ENCODE measurements at regions not wholly inside any gene's neighbourhood (a gene's known extent, or its start where the extent isn't known, plus 50 kb on each side); places are given as distances from the start of the nearest gene placed in this dataset.

DNA sequence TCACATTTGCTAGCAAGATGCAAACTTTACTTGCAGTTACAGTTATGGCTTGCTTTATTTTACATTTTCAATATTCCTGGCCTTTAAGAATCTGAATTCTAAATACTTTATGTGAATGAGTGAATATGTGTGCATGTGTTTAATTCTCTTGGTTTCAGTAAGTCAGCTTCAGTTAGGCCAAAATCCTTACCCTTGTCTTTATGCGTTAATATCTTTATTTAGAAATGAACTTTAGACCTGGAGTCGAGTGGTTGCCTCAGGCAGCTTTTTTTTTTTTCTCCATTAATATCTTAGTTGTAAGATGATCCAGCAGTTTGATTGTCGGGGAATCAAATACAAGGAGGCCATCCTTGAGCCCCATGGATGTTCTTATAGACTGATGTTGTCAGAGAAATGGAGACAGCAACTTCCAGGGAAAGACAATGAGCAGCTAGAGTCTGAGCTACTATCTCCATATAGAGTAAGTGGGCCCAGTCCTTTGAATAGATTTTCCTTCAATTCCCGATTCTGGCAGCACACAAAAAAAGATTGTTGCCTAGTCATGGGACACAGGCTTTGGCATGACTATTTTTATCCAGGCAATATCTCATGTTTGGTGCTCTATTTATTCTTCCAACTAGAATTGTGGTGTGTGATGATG is 398.0 kb downstream of the DHX35 start:
- Histone ChIP-seq H3K36me3 (ENCODE audit: control insufficient read depth, insufficient read depth, low read length) (no peaks in the 10 kb centered on the region), H3K9me3 (ENCODE audit: control insufficient read depth in 2 of 2, low read length in 2 of 2) (no peaks in the 10 kb centered on the region), H3K4me1 (ENCODE audit: control insufficient read depth, insufficient read depth, low read length, poor library complexity, severe bottlenecking) (no peaks in the 10 kb centered on the region), H3K27ac (ENCODE audit: insufficient read depth, low read length, poor library complexity, severe bottlenecking) (no peak overlapping the region), H3K27me3 (ENCODE audit: control insufficient read depth, insufficient read depth, low read length) (no peaks in the 10 kb centered on the region), H3K4me3 (ENCODE audit: low read depth, low read length) (no peak overlapping the region)
- no peak overlapping the region for H3K27ac Mint-ChIP-seq
- ATAC-seq (ENCODE audit: low read depth in 2 of 2) (no peak), DNase-seq (no peak)
- no peaks in the 10 kb centered on the region for H3K4me1 Mint-ChIP-seq
- no peaks in the 10 kb centered on the region for H3K27me3 Mint-ChIP-seq
- H3K36me3 Mint-ChIP-seq: no peaks in the 10 kb centered on the region
- H3K4me3 Mint-ChIP-seq: no peak overlapping the region
- peaks cover 0 to 3% (median 0%) of the 10 kb centered on the region in 7 donors for H3K9me3 Mint-ChIP-seq

DNA sequence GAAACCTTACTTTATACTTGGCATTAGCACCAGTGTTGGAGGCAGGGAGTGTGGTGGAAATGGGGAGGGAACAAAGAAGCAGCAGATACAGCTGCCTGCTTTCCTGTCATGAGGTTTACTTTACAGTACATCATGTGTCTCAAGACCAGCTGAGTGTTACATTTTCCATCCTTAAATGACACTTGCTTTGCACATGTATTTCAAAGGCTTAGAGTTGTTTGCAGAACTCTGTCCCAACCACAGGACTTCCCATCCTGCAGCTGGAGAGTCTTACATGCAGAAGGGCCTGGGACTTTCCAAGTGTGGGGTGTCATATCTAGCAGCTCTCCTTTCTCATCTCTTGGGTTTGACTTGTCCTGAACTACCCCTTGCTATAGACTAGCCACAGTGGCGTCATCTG is 395.9 kb downstream of the DHX35 start:
- no peaks in the 10 kb centered on the region for H3K4me1 Mint-ChIP-seq
- Histone ChIP-seq H3K27me3 (ENCODE audit: control insufficient read depth, insufficient read depth, low read length) (no peaks in the 10 kb centered on the region), H3K27ac (ENCODE audit: insufficient read depth, low read length, poor library complexity, severe bottlenecking) (no peak overlapping the region), H3K4me3 (ENCODE audit: low read depth, low read length) (no peak overlapping the region), H3K36me3 (ENCODE audit: control insufficient read depth, insufficient read depth, low read length) (no peaks in the 10 kb centered on the region), H3K4me1 (ENCODE audit: control insufficient read depth, insufficient read depth, low read length, poor library complexity, severe bottlenecking) (no peaks in the 10 kb centered on the region), H3K9me3 (ENCODE audit: control insufficient read depth in 2 of 2, low read length in 2 of 2) (no peaks in the 10 kb centered on the region)
- no peak overlapping the region for H3K27ac Mint-ChIP-seq
- peaks cover 0 to 4% (median 0%) of the 10 kb centered on the region in 7 donors for H3K9me3 Mint-ChIP-seq
- no peak overlapping the region for H3K4me3 Mint-ChIP-seq
- DNase-seq (no peak), ATAC-seq (ENCODE audit: low read depth in 2 of 2) (no peak)
- no peaks in the 10 kb centered on the region for H3K36me3 Mint-ChIP-seq
- H3K27me3 Mint-ChIP-seq: no peaks in the 10 kb centered on the region

DNA sequence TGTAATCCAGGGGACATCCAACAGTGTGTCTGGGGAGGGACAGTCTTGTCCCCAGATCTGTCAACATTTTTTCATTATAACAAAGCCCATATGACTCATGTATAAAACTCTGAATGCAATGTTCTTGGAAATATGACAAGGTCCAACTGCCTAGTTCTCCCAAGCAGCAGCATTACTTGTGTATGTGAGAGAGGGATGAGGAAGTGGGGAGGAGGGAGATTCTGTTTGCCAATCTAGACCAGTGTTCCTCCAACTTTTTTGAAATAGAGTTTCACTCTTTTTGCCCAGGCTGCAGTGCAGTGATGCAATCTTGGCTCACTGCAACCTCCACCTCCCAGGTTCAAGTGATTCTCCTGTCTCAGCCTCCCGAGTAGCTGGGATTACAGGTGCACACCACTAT is 394.8 kb downstream of the DHX35 start:
- H3K9me3 ChIP-seq (ENCODE audit: control insufficient read depth in 2 of 2, low read length in 2 of 2): no peaks in the 10 kb centered on the region
- Mint-ChIP-seq H3K9me3 (peaks cover 0 to 4% (median 2%) of the 10 kb centered on the region in 7 donors), H3K27ac (no peak overlapping the region), H3K36me3 (no peaks in the 10 kb centered on the region), H3K4me3 (no peak overlapping the region), H3K4me1 (no peaks in the 10 kb centered on the region), H3K27me3 (no peaks in the 10 kb centered on the region)
- no peak for ATAC-seq (ENCODE audit: low read depth in 2 of 2)
- H3K27ac ChIP-seq (ENCODE audit: insufficient read depth, low read length, poor library complexity, severe bottlenecking): no peak overlapping the region
- no peak for DNase-seq
- no peaks in the 10 kb centered on the region for H3K36me3 ChIP-seq (ENCODE audit: control insufficient read depth, insufficient read depth, low read length)
- H3K27me3 ChIP-seq (ENCODE audit: control insufficient read depth, insufficient read depth, low read length): no peaks in the 10 kb centered on the region
- no peak overlapping the region for H3K4me3 ChIP-seq (ENCODE audit: low read depth, low read length)
- no peaks in the 10 kb centered on the region for H3K4me1 ChIP-seq (ENCODE audit: control insufficient read depth, insufficient read depth, low read length, poor library complexity, severe bottlenecking)

DNA sequence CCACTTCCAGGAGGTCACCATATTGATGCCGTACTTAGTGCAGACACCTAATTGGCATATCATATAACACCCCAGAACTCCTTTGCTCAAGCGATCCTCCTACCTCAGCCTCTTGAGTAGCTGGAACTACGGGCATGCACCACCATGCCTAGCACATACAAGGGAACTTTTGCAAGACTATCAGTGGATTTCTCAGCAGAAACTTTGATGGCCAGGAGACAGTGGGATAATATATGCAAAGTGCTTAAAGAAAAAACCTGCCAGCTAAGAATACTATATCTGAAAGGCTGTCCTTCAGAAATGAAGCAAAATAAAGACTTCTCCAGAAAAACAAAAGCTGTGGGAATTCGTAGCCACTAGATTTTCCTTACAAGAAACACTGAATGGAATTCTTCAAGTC is 387.1 kb downstream of the DHX35 start:
- Mint-ChIP-seq H3K9me3 (peaks cover 0 to 29% (median 4%) of the 10 kb centered on the region in 7 donors), H3K4me1 (no peaks in the 10 kb centered on the region), H3K27me3 (no peaks in the 10 kb centered on the region), H3K27ac (no peak overlapping the region), H3K36me3 (no peaks in the 10 kb centered on the region), H3K4me3 (no peak overlapping the region)
- H3K36me3 ChIP-seq (ENCODE audit: control insufficient read depth, insufficient read depth, low read length): no peaks in the 10 kb centered on the region
- H3K4me3 ChIP-seq (ENCODE audit: low read depth, low read length): no peak overlapping the region
- H3K9me3 ChIP-seq (ENCODE audit: control insufficient read depth in 2 of 2, low read length in 2 of 2): peaks cover 2 to 8% of the 10 kb centered on the region in 2 experiments
- no peaks in the 10 kb centered on the region for H3K4me1 ChIP-seq (ENCODE audit: control insufficient read depth, insufficient read depth, low read length, poor library complexity, severe bottlenecking)
- no peak for ATAC-seq (ENCODE audit: low read depth in 2 of 2)
- H3K27ac ChIP-seq (ENCODE audit: insufficient read depth, low read length, poor library complexity, severe bottlenecking): no peak overlapping the region
- DNase-seq: no peak
- no peaks in the 10 kb centered on the region for H3K27me3 ChIP-seq (ENCODE audit: control insufficient read depth, insufficient read depth, low read length)

DNA sequence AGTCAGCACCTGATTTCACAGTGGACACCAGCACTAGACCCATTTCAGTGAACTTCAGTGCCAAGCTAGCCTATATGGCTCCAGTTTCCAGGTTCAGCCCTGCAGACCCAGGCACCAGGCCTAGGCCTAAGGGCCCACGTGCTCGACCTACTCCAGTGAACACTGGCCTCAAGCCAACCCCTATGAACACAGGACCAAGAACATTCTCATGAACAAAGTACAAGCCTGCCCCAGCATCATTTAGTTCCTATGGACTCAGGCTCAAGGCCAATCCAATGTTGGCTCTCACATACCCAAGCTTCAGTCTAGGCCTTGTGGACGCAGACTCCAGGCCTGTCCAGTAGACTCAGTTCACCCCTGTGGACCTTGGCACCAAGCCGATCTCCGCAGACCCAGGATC is 385.5 kb downstream of the DHX35 start:
- Histone ChIP-seq H3K9me3 (ENCODE audit: control insufficient read depth in 2 of 2, low read length in 2 of 2) (peaks cover 2 to 8% of the 10 kb centered on the region in 2 experiments), H3K27ac (ENCODE audit: insufficient read depth, low read length, poor library complexity, severe bottlenecking) (no peak overlapping the region), H3K36me3 (ENCODE audit: control insufficient read depth, insufficient read depth, low read length) (no peaks in the 10 kb centered on the region), H3K4me3 (ENCODE audit: low read depth, low read length) (no peak overlapping the region), H3K27me3 (ENCODE audit: control insufficient read depth, insufficient read depth, low read length) (peaks cover 2% of the 10 kb centered on the region), H3K4me1 (ENCODE audit: control insufficient read depth, insufficient read depth, low read length, poor library complexity, severe bottlenecking) (no peaks in the 10 kb centered on the region)
- DNase-seq (no peak), ATAC-seq (ENCODE audit: low read depth in 2 of 2) (no peak)
- Mint-ChIP-seq H3K4me1 (no peaks in the 10 kb centered on the region), H3K27me3 (no peaks in the 10 kb centered on the region), H3K9me3 (peaks cover 0 to 29% (median 4%) of the 10 kb centered on the region in 7 donors), H3K27ac (no peak overlapping the region), H3K36me3 (no peaks in the 10 kb centered on the region), H3K4me3 (no peak overlapping the region)

DNA sequence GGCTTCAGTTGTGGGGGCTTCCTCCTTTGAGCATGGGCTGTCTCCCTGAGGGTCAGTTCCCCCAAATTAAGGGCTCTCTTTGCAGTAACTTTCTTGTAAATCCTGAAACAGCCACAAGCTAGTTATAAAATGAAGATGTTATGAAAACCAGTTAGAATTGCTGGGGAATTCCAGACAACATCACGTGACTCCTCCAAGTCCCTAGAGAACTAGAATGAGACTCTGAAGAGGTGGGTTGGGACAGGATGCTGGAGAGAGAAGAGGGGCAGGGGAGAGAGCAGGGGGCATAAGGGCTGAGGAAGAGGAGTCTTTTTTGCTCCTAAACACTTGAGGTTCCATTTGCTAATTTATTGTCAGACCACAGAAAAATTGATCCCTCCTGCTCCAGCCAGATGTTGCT is 380.3 kb downstream of the DHX35 start:
- H3K9me3 Mint-ChIP-seq: peaks cover 0 to 5% (median 3%) of the 10 kb centered on the region in 7 donors
- H3K4me1 Mint-ChIP-seq: no peaks in the 10 kb centered on the region
- DNase-seq (no peak), ATAC-seq (ENCODE audit: low read depth in 2 of 2) (no peak)
- H3K4me1 ChIP-seq (ENCODE audit: control insufficient read depth, insufficient read depth, low read length, poor library complexity, severe bottlenecking): no peaks in the 10 kb centered on the region
- H3K27ac ChIP-seq (ENCODE audit: insufficient read depth, low read length, poor library complexity, severe bottlenecking): no peak overlapping the region
- H3K36me3 Mint-ChIP-seq: no peaks in the 10 kb centered on the region
- H3K27me3 Mint-ChIP-seq: no peaks in the 10 kb centered on the region
- no peak overlapping the region for H3K27ac Mint-ChIP-seq
- no peak overlapping the region for H3K4me3 Mint-ChIP-seq
- H3K36me3 ChIP-seq (ENCODE audit: control insufficient read depth, insufficient read depth, low read length): no peaks in the 10 kb centered on the region
- H3K9me3 ChIP-seq (ENCODE audit: control insufficient read depth in 2 of 2, low read length in 2 of 2): no peaks in the 10 kb centered on the region
- H3K4me3 ChIP-seq (ENCODE audit: low read depth, low read length): no peak overlapping the region
- H3K27me3 ChIP-seq (ENCODE audit: control insufficient read depth, insufficient read depth, low read length): peaks cover 2% of the 10 kb centered on the region

DNA sequence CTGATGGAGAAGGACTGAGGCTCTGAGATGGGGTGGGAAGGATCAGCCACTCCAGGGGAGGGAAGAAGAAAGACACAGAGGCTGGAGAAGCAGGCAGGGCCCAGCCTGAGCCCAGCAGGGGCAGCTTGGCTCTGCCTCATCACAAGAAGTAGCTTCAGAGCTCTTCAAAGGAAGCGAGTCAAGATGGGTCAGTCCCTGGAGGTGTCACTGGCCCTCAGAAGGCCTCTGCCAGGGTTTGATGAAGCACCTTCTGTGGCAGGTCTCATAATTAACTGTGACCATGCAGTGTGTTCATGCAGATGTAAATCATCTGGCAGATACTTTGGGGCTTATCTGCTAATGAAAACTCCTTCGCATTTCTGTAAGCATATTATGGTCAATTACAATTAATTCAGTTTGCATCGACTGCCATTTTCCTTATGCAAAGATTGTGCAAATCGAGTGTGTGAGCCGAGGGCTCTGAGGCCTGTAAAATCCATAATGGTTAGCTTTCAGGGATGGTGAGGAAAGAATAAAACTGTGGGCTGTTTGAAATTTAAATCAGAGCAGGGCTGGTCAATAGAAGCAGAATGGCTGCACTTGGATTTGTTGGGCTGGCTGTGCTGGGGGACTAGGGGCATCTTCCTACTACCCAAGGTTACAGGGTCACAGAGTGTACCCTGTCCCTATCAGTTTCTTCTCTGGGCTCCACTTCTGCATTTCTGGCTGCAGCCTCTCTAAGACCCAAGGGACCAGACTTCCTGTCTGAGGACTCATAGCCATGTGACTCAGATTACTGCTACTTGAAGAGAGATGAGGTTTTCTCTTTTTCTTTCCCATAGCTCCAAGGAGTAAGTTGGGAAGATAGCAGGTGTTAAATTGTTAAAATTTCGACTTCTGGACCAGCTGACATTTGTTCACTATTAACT is 376.6 kb downstream of the DHX35 start:
- H3K27me3 Mint-ChIP-seq: peaks cover 7% of the 10 kb centered on the region
- no peak for DNase-seq
- ATAC-seq (ENCODE audit: low read depth in 2 of 2): peak; percentile 16 to 42

More for the DNA sequence above, 376.6 kb downstream of the DHX35 start:
- H3K4me3 Mint-ChIP-seq: no peak overlapping the region
- no peaks in the 10 kb centered on the region for H3K4me1 Mint-ChIP-seq
- H3K9me3 Mint-ChIP-seq: peaks cover 0 to 3% (median 0%) of the 10 kb centered on the region in 7 donors
- Histone ChIP-seq H3K27me3 (ENCODE audit: control insufficient read depth, insufficient read depth, low read length) (peaks cover 2% of the 10 kb centered on the region), H3K4me3 (ENCODE audit: low read depth, low read length) (no peak overlapping the region), H3K27ac (ENCODE audit: insufficient read depth, low read length, poor library complexity, severe bottlenecking) (no peak overlapping the region), H3K9me3 (ENCODE audit: control insufficient read depth in 2 of 2, low read length in 2 of 2) (no peaks in the 10 kb centered on the region), H3K36me3 (ENCODE audit: control insufficient read depth, insufficient read depth, low read length) (no peaks in the 10 kb centered on the region), H3K4me1 (ENCODE audit: control insufficient read depth, insufficient read depth, low read length, poor library complexity, severe bottlenecking) (no peaks in the 10 kb centered on the region)
- no peak overlapping the region for H3K27ac Mint-ChIP-seq
- no peaks in the 10 kb centered on the region for H3K36me3 Mint-ChIP-seq

Data from CD4-positive, CD25-positive, alpha-beta regulatory T cell (primary cell).